Astrocyte of the spinal cord (primary cell): ENCODE measurements at regions not wholly inside any gene's neighbourhood (a gene's known extent, or its start where the extent isn't known, plus 50 kb on each side); places are given as distances from the start of the nearest gene placed in this dataset.
A peak's percentile ranks its signal among the peaks of the same experiment; 100 is the strongest.

ENCODE experiments used
- DNase-seq: peaks from one replicate; pipeline ENCODE4 v3.0.0; 2011; ENCODE audit warnings: low read depth, low spot score
- H3K4me3 ChIP-seq: 2 replicates; pipeline ENCODE4 v1.5.1; 2011; ENCODE audit warnings: low read depth, mild to moderate bottlenecking, low read length, moderate library complexity
- in situ Hi-C: cut with HindIII; loops from 2 replicates; pipeline ENCODE4 v1.10.0; 2017; ENCODE audit warnings: low sequenced_read_pairs
- TF ChIP-seq, protein P1 (sequence below): IDR thresholded peaks from 2 replicates; pipeline ENCODE4 v1.5.1; 2012; ENCODE audit warnings: low read depth, mild to moderate bottlenecking, low read length, inconsistent platforms

DNA sequence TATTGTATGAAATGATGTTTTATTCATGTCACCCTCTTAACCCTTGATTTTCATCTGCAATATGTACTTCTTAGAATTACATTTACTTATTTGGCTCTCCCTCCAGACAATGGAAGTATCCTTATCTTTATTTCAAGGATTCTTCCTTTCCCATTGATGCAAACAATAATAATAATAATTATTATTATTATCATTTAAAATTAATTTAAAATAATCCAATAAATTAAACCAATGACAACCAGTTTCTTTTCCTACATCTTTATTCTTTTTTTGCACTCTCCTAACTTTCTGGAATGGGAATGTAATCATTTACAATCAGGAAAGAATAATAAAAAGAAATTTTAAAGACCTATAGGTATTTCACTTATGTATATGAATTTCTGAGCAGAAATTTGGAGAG lies 504.4 kb downstream of the INHBA start:
- no peak for DNase-seq
- H3K4me3 ChIP-seq, result no peak overlapping the region
- in situ Hi-C loops, result no loop called here
- TF ChIP-seq, protein P1, sequence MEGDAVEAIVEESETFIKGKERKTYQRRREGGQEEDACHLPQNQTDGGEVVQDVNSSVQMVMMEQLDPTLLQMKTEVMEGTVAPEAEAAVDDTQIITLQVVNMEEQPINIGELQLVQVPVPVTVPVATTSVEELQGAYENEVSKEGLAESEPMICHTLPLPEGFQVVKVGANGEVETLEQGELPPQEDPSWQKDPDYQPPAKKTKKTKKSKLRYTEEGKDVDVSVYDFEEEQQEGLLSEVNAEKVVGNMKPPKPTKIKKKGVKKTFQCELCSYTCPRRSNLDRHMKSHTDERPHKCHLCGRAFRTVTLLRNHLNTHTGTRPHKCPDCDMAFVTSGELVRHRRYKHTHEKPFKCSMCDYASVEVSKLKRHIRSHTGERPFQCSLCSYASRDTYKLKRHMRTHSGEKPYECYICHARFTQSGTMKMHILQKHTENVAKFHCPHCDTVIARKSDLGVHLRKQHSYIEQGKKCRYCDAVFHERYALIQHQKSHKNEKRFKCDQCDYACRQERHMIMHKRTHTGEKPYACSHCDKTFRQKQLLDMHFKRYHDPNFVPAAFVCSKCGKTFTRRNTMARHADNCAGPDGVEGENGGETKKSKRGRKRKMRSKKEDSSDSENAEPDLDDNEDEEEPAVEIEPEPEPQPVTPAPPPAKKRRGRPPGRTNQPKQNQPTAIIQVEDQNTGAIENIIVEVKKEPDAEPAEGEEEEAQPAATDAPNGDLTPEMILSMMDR, result no peak

DNA sequence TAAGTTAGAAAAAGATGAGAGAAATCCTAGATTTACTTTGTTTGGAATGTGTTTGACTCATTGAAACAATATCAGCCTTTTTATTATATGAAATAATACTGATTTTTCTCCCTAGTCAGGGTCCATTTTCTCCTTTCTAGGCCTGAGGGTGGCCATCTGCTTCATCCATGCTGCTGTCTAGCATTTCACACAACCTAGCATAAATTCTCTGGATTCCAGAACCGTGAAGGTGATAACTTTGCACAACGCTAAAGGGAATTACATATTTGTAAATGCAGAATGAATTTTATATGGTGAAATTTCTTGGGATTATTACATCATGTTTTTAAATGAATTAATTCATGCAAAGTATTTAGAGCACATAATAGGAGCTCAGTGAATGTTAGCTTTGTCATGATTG lies 505.1 kb downstream of the INHBA start:
- TF ChIP-seq, protein P1, result no peak
- in situ Hi-C loops, result no loop called here
- no peak for DNase-seq
- H3K4me3 ChIP-seq, result no peak overlapping the region

DNA sequence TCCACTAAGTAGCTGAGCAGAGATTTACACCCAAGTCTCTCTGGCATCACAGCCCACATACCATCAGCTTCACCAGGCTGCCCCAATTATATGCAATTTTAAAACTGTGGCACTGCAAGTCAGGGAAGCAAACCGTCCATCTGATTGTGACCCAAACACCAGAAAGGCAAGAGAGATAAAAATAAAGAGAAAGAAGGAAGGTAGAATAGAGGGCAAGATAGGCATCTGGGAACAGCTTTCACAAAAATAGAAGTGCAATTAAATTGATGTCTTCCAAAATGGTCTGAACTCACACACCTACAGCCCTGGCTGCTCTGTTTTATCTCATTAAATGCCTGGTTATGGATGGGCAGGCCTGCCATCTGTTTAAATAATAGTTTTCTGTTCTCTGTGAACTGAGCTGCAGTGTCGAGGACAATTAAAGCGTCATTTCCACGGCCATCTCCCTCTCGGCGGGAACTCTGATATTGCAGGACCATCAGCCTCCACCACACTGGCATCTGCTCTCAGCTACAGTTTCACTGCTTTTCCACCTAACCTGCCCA lies 509.1 kb downstream of the INHBA start:
- TF ChIP-seq, protein P1, result no peak
- DNase-seq, result no peak
- H3K4me3 ChIP-seq, result no peak overlapping the region
- in situ Hi-C loops, result no loop called here

DNA sequence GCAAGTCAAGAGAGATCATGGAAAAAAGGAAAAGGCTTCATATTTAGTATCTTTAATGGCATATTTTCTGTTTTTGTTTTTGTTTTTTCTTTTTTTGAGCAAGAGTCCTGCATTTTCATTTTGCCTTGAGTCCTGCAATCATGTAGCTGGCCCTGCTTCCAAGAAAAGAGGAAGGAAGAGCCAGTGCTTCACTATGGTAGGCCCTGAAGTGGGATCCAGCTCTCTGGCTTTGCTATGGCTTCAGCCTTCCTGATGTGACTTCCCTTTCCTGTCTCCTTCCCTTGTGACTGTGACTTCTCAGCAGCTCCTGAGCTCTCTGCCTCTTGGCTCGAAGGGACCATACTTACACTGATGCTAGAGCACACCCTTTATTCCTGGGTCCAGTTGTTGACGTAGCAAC lies 512.3 kb downstream of the INHBA start:
- in situ Hi-C loops, result no loop called here
- DNase-seq, result no peak
- H3K4me3 ChIP-seq, result no peak overlapping the region
- TF ChIP-seq, protein P1, result no peak

DNA sequence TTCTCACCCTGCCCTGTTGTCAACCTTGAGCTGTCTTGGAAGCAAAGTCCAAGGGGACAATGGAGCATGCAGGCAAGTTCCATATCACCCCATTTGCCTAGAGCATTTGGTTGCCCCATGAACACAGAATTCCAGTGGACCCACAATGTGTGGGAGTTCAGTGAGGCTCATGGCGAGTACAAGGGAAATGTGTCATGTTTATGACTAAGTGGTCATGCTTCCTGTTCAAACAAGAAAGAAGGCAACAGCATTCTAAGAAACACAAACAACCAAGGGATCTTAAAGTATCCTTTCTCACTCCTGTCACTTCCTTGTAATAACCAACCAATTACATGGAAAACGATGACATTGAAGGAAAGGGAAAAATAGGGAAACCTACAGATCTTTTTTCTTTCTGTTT lies 513.0 kb downstream of the INHBA start:
- no peak overlapping the region for H3K4me3 ChIP-seq
- peak; percentile 87 for DNase-seq
- TF ChIP-seq, protein P1, result no peak
- in situ Hi-C loops, result no loop called here

DNA sequence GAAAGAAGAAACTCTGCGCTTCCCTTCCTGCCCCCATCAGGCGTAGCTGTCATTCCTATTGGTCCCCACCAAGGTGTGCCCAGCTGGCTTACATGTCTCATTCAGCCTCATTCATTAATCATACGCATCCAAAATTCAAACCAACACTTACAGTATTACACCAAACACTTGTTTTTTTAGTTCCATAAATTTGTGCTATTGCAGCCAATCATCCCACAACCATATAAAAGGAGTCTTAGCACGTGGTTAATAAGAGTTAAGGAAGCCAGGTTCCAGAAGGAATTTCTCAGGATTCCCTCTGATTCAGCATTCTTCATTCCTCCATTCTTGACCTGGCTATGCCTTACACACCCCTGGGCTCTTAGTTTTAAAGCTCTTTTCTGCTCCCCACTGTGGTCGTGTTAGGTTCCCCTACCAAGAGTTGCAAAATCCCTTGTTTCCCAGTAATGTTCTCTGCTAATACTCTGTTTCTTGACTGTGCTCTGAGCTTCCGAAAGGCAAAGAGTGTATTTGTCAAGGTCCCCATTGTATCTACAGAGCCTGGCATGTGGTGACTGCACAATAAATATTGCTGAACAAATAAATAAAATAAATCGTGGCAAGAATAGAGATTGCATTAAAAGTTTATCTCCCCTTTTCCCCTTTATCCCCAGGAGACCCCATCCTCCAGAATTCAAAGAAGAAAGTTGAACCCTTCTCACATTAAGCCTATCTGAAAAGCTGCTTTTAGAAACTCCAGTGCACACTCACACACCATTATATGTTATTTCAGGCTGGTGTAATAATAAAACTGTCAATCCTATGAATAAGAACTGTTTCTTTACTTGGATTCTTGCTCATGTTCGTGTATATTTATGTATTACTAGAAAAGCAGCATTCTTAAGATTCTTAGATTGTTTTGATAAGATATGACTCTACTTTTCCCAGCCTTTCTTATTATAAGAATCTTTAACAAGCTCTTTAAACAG lies 514.4 kb downstream of the INHBA start:
- TF ChIP-seq, protein P1, result no peak
- in situ Hi-C loops, result no loop called here
- peak; percentile 81 for DNase-seq
- H3K4me3 ChIP-seq, result no peak overlapping the region
